Esophagus muscularis mucosa (tissue), 3 donors: ENCODE measurements at regions not wholly inside any gene's neighbourhood (a gene's known extent, or its start where the extent isn't known, plus 50 kb on each side); places are given as distances from the start of the nearest gene placed in this dataset.

Source experiments
- POLR2A ChIP-seq: fragments of 450-650 bp; IDR thresholded peaks from one replicate; pipeline ENCODE4 v1.6.1; 2017; ENCODE audit warnings: antibody characterized with exemption, moderate library complexity, mild to moderate bottlenecking, low read depth
- POLR2AphosphoS5 ChIP-seq, 2 donors: sonication (generic); formaldehyde crosslinking; IDR thresholded peaks; one replicate each; pipeline ENCODE4 v1.6.1; 2017; ENCODE audit warnings: antibody characterized with exemption in 2 of 2
- TF ChIP-seq, protein P1 (sequence below), 3 experiments: fragments of 200-600 bp in 2 of 3; fragments of 450-650 bp in 1 of 3; sonication (generic) in 2 of 3; IDR thresholded peaks; one replicate each; pipeline ENCODE4 v1.5.1; 2017 to 2019; ENCODE audit warnings: antibody characterized with exemption in 3 of 3, mild to moderate bottlenecking in 2 of 3, moderate library complexity in 1 of 3

DNA sequence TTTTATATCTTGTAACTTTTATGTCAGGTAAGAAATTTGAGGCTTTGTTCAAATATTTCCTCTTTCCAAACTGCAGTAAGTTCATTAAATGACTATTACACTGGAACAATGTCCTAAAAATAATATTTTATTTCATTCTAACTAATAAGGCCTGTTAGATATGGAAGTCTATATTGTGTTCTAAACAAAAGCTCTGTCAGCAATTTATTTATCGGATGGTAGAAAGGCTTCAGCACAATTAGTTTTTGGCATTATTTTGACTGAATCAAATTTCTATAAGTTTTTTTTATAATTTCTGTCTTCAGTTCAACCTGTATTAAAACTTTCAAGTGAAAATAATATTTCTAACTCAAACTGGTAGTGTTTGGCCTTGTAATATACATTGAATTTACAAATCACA is 992.1 kb downstream of the EPHA3 start:
- TF ChIP-seq POLR2AphosphoS5 (IDR thresholded peaks at IDR 0.05) (no peak), POLR2A (no peak)
- TF ChIP-seq, protein P1, sequence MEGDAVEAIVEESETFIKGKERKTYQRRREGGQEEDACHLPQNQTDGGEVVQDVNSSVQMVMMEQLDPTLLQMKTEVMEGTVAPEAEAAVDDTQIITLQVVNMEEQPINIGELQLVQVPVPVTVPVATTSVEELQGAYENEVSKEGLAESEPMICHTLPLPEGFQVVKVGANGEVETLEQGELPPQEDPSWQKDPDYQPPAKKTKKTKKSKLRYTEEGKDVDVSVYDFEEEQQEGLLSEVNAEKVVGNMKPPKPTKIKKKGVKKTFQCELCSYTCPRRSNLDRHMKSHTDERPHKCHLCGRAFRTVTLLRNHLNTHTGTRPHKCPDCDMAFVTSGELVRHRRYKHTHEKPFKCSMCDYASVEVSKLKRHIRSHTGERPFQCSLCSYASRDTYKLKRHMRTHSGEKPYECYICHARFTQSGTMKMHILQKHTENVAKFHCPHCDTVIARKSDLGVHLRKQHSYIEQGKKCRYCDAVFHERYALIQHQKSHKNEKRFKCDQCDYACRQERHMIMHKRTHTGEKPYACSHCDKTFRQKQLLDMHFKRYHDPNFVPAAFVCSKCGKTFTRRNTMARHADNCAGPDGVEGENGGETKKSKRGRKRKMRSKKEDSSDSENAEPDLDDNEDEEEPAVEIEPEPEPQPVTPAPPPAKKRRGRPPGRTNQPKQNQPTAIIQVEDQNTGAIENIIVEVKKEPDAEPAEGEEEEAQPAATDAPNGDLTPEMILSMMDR (IDR thresholded peaks at IDR 0.05), result no peak
